ENCODE measurements at regions not wholly inside any gene's neighbourhood (a gene's known extent, or its start where the extent isn't known, plus 50 kb on each side); places are given as distances from the start of the nearest gene placed in this dataset.

DNA sequence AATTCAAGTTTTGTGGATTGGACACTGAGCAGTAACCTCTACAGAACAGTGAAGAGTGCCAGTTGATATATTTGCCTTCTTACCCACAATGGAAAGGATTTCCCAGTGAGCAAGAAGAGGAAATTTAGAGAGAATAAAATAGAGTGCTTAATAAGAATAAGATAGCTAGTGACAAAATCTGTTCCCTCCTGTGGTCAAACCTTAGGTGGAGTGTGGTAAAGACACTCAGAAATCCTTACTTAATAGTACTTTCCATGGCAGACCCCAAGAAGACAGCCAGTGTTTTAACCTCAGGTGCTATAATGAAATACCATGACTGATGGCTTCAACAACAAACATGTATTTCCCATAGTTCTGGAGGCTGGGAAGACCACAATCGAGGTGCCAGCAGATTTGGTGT is 108.4 kb upstream of the TNFAIP3 start:
- TF ChIP-seq, protein P1, sequence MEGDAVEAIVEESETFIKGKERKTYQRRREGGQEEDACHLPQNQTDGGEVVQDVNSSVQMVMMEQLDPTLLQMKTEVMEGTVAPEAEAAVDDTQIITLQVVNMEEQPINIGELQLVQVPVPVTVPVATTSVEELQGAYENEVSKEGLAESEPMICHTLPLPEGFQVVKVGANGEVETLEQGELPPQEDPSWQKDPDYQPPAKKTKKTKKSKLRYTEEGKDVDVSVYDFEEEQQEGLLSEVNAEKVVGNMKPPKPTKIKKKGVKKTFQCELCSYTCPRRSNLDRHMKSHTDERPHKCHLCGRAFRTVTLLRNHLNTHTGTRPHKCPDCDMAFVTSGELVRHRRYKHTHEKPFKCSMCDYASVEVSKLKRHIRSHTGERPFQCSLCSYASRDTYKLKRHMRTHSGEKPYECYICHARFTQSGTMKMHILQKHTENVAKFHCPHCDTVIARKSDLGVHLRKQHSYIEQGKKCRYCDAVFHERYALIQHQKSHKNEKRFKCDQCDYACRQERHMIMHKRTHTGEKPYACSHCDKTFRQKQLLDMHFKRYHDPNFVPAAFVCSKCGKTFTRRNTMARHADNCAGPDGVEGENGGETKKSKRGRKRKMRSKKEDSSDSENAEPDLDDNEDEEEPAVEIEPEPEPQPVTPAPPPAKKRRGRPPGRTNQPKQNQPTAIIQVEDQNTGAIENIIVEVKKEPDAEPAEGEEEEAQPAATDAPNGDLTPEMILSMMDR (IDR thresholded peaks at IDR 0.05) = no peak
- TF ChIP-seq POLR2A (IDR thresholded peaks at IDR 0.05) = no peak
